Small intestine (tissue), 7 donors: ENCODE measurements at regions not wholly inside any gene's neighbourhood (a gene's known extent, or its start where the extent isn't known, plus 50 kb on each side); places are given as distances from the start of the nearest gene placed in this dataset.
"Not testable (repeated sequence)": the region's sequence is repeated elsewhere in the genome, so short reads cannot be mapped to it uniquely, and the experiment has no call there.

Experiments
- DNase-seq, 2 donors: peaks; one replicate each; pipeline versions ENCODE4 v3.0.0 to v3.0.0-alpha.2; 2013
- FAIRE-seq: peaks from 2 replicates; lab custom pipeline; 2012; peaks lifted over from hg19 to GRCh38; lab: Jason Lieb, UNC
- H3K27ac ChIP-seq, 3 donors: one replicate each; pipeline ENCODE4 v1.5.1; 2013; ENCODE audit warnings: low read length in 2 of 3, mild to moderate bottlenecking in 2 of 3, control low read depth in 1 of 3, inconsistent platforms in 1 of 3, low read depth in 1 of 3, moderate library complexity in 1 of 3
- H3K27me3 ChIP-seq, 3 donors: one replicate each; pipeline ENCODE4 v1.6.1; 2013; ENCODE audit warnings: low read length in 3 of 3, inconsistent platforms in 1 of 3; ENCODE audit not compliant: control insufficient read depth in 3 of 3, insufficient read depth in 3 of 3
- H3K36me3 ChIP-seq, 3 donors: one replicate each; pipeline ENCODE4 v1.6.1; 2013; ENCODE audit warnings: low read length in 3 of 3, inconsistent platforms in 1 of 3, low read depth in 1 of 3, mild to moderate bottlenecking in 1 of 3, moderate library complexity in 1 of 3; ENCODE audit not compliant: control insufficient read depth in 3 of 3, insufficient read depth in 2 of 3
- H3K4me1 ChIP-seq, 3 donors: one replicate each; pipeline ENCODE4 v1.6.1; 2013; ENCODE audit warnings: low read length in 2 of 3, inconsistent platforms in 1 of 3, low read depth in 1 of 3, mild to moderate bottlenecking in 1 of 3, moderate library complexity in 1 of 3; ENCODE audit not compliant: control insufficient read depth in 3 of 3, insufficient read depth in 2 of 3
- H3K4me3 ChIP-seq, 3 donors: one replicate each; pipeline ENCODE4 v1.5.1; 2013; ENCODE audit warnings: low read length in 3 of 3, control low read depth in 1 of 3, inconsistent platforms in 1 of 3, low read depth in 1 of 3, mild to moderate bottlenecking in 1 of 3, moderate library complexity in 1 of 3
- H3K9me3 ChIP-seq, 2 donors: one replicate each; pipeline ENCODE4 v1.6.1; 2013; ENCODE audit warnings: low read depth in 1 of 2, low read length in 1 of 2; ENCODE audit not compliant: control insufficient read depth in 2 of 2, insufficient read depth in 1 of 2
- WGBS, 3 donors: extraction: QIAGEN DNeasy Blood & Tissue Kit; methylation state at CpG; one replicate each; pipeline ENCODE4 v1.1.7; 2013; 5-methylcytosine and 5-hydroxymethylcytosine counted together
- donor health status: healthy with polysubstance abuse.
- donor health status: control.
- donor health status: control.
- donor health status: Bipolar disorder and iron deficiency.
- donor health status: healthy.

DNA sequence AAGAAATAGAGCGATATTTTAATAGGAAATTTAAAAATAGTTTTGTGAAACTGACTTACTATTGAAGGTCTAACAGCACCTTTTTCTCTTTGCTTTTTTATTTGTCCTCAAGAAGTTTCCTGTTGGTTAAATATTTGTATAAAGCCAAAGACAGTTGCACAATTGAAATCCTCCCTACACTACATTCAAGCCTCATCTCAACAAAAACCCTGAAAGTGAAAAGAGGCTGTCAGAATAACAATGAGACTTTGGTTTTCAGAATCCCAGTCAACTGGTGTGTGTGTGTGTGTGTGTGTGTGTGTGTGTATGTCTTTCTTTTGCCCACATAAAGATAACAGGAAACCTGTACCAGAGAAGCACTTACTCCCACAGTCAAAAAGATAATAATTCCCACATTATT lies 313.6 kb upstream of the FRG1 start:
- H3K4me3 ChIP-seq, H3K27ac ChIP-seq, FAIRE-seq, H3K4me1 ChIP-seq, DNase-seq, H3K9me3 ChIP-seq, H3K36me3 ChIP-seq, H3K27me3 ChIP-seq: not testable (repeated sequence)
- 0 to 55% (median 6%) methylated on average over 1 of the region's 1 CpG for whole genome bisulfite sequencing, 3 donors

DNA sequence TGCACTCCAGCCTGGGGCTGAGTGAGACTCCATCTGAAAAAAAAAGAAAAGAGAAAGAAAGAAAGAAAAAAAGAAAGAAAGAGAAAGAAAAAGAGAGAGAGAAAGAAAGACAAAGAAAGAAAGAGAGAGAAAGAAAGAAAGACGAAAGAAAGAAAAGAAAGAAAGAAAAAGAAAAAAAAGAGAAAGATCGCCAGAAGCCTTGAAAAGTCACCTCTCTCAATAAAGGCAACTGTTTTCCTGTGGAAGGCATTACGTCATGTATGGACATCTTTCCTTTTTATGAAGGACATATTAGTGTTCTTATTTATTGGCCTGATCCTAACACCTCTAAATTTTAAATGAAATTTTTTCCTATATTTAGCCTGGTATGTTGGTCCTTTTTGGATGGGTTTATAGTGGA lies 310.9 kb upstream of the FRG1 start:
- DNase-seq, H3K27ac ChIP-seq, H3K36me3 ChIP-seq, H3K27me3 ChIP-seq, H3K9me3 ChIP-seq, H3K4me1 ChIP-seq, FAIRE-seq, H3K4me3 ChIP-seq: not testable (repeated sequence)
- WGBS, 3 donors = 89 to 90% (median 90%) methylated on average over 3 of the region's 3 CpGs

DNA sequence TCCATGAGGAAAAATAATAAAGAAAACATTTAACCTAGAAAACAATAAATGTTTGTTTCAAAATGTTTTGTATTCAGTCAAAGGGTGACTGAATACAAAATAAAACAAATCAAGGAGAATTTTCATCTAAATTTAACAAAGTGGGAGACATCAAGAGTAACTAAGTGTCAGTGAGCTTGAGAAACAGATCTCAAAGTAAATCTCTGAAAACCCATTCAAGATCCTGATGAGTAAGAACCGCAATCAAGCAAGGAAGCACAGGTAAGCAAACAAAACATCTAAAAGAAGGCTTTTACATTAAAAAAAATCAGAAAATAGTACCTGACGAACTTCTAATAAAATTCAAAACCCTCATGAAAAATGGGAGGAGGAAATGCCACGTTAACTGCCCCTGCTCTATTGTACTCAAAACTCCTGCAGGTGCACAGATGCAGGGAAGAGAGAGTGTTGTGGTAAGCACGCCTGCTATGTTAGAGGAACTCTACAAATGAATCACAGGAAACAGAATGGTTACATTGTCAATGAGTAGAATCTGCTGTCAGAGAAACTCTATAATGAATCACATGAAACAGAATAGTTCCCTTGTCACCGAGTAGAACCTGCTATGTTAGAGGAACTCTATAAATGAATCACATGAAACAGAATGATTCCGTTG lies 309.6 kb upstream of the FRG1 start:
- WGBS, 3 donors = 46 to 66% (median 48%) methylated on average over 6 of the region's 6 CpGs
- not testable (repeated sequence) for H3K4me1 ChIP-seq, H3K9me3 ChIP-seq, H3K27ac ChIP-seq, H3K36me3 ChIP-seq, H3K27me3 ChIP-seq, FAIRE-seq, DNase-seq, H3K4me3 ChIP-seq

DNA sequence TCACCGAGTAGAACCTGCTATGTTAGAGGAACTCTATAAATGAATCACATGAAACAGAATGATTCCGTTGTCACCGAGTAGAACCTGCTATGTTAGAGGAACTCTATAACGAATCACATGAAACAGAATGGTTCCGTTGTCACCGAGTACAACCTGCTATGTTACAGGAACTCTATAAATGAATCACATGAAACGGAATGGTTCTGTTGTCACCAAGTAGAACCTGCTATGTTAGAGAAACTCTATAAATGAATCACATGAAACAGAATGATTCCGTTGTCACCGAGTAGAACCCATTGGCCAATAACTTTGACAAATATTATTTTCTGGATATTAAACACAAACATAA lies 309.1 kb upstream of the FRG1 start:
- not testable (repeated sequence) for H3K9me3 ChIP-seq, FAIRE-seq, H3K4me3 ChIP-seq, H3K27me3 ChIP-seq, H3K27ac ChIP-seq, H3K36me3 ChIP-seq, DNase-seq, H3K4me1 ChIP-seq
- WGBS, 3 donors = 60 to 81% (median 66%) methylated on average over 9 of the region's 9 CpGs

DNA sequence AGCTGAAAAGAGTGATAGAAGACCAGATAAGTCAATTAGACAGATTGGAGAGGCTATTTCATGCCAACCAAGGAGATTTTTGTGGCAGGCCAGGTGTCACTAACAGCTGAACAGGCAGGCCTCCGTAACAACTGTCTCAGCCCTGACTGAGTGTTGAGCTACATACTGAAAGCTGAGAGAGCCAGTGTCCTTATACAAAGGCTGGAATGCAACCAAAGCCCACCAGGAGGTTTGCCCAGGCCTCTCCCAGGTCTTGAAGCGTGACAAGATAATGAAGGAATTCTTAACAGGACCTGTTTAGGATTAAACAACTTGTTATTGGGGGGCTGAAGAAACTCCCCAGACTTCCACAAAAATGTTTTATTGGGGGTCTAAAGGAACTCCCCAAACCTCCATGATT lies 290.2 kb upstream of the FRG1 start:
- not testable (repeated sequence) for H3K36me3 ChIP-seq, H3K27ac ChIP-seq, H3K4me1 ChIP-seq, FAIRE-seq, H3K27me3 ChIP-seq, DNase-seq, H3K9me3 ChIP-seq, H3K4me3 ChIP-seq
- whole genome bisulfite sequencing, 3 donors = 84 to 87% (median 86%) methylated on average over 2 of the region's 2 CpGs

DNA sequence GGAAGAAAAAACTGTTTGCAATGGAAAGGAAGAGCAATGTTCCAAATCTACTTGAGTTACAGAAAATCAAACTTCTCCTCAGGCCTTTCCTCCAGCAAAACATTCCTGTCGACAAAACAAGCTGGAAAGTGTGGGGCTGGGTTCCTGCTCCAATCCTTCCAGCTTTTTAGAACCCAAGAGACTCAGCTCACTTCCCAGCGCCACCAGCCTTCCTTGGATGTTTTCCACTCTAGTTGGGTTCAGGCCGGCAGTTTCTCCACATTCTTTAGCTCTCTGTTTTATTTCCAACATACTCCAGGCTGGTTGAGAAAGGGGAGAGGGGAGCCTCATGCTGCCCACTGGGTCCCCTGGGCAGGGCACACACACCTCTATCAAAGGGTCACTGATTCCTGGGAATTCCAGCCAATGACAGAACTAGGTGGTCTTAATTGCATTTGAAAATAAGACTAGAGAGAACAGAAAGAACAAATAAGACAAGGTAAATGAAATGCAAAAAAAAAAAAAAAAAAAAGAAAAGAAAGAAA lies 287.5 kb upstream of the FRG1 start:
- DNase-seq, FAIRE-seq, H3K27ac ChIP-seq, H3K4me3 ChIP-seq, H3K4me1 ChIP-seq, H3K27me3 ChIP-seq, H3K36me3 ChIP-seq, H3K9me3 ChIP-seq: not testable (repeated sequence)
- WGBS, 3 donors = 67 to 76% methylated on average over 1 to 2 of the region's 3 CpGs; no CpG with 5 or more reads in 1 of the 3 donors

DNA sequence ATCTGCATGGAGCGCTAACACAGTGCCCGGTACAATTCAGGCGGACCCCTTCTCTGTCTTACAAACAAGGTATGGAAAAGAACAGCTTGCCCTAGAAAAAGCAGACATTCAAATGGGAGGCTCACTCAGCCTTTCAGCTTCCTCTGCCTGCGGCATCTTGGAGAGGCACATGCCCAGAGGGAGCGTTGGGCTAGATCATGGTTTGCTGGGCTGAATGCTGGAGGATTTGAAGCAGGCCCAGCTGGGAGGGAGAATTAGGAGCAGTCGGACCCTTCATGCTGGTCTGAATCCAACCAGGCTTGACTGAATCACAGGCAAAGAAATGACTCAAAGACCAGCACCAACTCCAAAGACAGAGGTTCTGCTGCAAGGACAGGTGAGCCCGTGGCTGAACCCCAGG lies 286.7 kb upstream of the FRG1 start:
- not testable (repeated sequence) for H3K27me3 ChIP-seq, H3K36me3 ChIP-seq, H3K4me3 ChIP-seq, DNase-seq, H3K27ac ChIP-seq, FAIRE-seq, H3K9me3 ChIP-seq, H3K4me1 ChIP-seq
- WGBS, 3 donors = 83 to 89% (median 89%) methylated on average over 6 to 7 of the region's 7 CpGs

DNA sequence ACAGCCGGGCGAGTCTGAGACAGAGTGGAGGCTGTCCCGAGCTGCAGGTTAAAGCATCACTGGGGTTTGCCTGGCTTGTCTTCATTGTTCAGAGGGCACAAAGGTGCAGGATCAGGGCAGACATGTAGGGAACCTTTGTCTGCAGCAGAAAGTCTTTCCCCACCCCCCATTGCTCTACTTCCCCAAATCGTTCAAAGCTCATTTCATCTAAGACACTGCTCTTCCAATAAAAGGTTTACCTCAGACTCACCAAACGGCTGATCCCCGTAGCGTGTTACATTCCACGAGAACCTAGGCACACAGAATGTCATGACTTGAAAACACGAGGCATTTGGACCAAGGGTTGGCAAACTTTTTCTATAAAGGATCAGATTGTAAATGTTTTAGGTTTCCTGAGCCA lies 286.3 kb upstream of the FRG1 start:
- FAIRE-seq = not testable (repeated sequence)

DNA sequence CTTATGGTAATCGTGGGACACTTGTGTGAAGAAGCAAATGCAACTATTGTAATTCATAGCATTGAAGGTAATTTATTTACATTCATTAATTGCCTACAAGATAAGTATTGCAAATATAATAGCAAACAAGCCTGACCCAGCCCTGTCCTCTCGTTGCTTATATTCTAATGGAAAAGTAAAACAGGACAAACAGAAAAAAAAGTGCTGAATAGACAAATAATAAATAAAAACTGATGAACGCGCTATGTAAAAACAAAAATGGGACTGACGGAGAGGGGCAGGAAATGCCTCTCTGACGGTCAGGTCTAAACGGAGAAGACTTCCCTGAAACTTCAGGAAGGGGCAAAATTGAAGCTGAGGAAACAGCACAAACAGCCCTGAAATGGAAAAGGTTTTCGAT lies 284.9 kb upstream of the FRG1 start:
- H3K4me3 ChIP-seq, H3K4me1 ChIP-seq, DNase-seq, H3K9me3 ChIP-seq, H3K27me3 ChIP-seq, H3K36me3 ChIP-seq, FAIRE-seq, H3K27ac ChIP-seq: not testable (repeated sequence)
- 79 to 85% (median 84%) methylated on average over 6 to 8 of the region's 8 CpGs for WGBS, 3 donors

More for the DNA sequence above, 286.3 kb upstream of the FRG1 start:
- not testable (repeated sequence) for H3K36me3 ChIP-seq, H3K27me3 ChIP-seq, H3K27ac ChIP-seq, H3K9me3 ChIP-seq, H3K4me1 ChIP-seq, H3K4me3 ChIP-seq, DNase-seq
- WGBS, 3 donors = 75 to 81% (median 75%) methylated on average over 6 to 8 of the region's 9 CpGs
